ENCODE measurements at regions not wholly inside any gene's neighbourhood (a gene's known extent, or its start where the extent isn't known, plus 50 kb on each side); places are given as distances from the start of the nearest gene placed in this dataset.

- no peak for DNase-seq
- Histone ChIP-seq H3K4me1 (peaks cover 26% of the 10 kb centered on the region), H3K4me3 (no peak overlapping the region), H3K9me3 (replicated peaks) (no peaks in the 10 kb centered on the region), H3K27me3 (ENCODE audit: low read depth) (no peaks in the 10 kb centered on the region), H3K27ac (replicated peaks) (no peak overlapping the region), H3K36me3 (peaks cover 3% of the 10 kb centered on the region)
- no peak for TF ChIP-seq CTCF (IDR thresholded peaks at IDR 0.05; ENCODE audit: borderline replicate concordance)
- intact Hi-C loops (cut with micrococcal nuclease) = no loop called here
Measured at GRCh38 chr5:116378007-116378776, 196.4 kb downstream of the SEMA6A start.

- peaks cover 27% of the 10 kb centered on the region for H3K4me1 ChIP-seq
Measured at GRCh38 chr5:116377276-116378006, 197.2 kb downstream of the SEMA6A start.

GRCh38 chr5:116375926-116376325, 198.7 kb downstream of the SEMA6A start:
- no peak for TF ChIP-seq CTCF (IDR thresholded peaks at IDR 0.05; ENCODE audit: borderline replicate concordance)
- Histone ChIP-seq H3K4me3 (no peak overlapping the region), H3K27ac (replicated peaks) (peak overlapping the region; percentile 78), H3K9me3 (replicated peaks) (no peaks in the 10 kb centered on the region), H3K4me1 (peaks cover 33% of the 10 kb centered on the region), H3K36me3 (peaks cover 3% of the 10 kb centered on the region), H3K27me3 (ENCODE audit: low read depth) (no peaks in the 10 kb centered on the region)
- DNase-seq = no peak
- intact Hi-C loops (cut with micrococcal nuclease) = no loop called here

More at GRCh38 chr5:116377276-116378006, 197.2 kb downstream of the SEMA6A start:
- H3K27ac ChIP-seq (replicated peaks) = no peak overlapping the region
- intact Hi-C loops (cut with micrococcal nuclease) = no loop called here
- no peaks in the 10 kb centered on the region for H3K9me3 ChIP-seq (replicated peaks)
- no peaks in the 10 kb centered on the region for H3K27me3 ChIP-seq (ENCODE audit: low read depth)
- H3K36me3 ChIP-seq = peaks cover 3% of the 10 kb centered on the region
- no peak overlapping the region for H3K4me3 ChIP-seq
- DNase-seq = no peak
- no peak for TF ChIP-seq CTCF (IDR thresholded peaks at IDR 0.05; ENCODE audit: borderline replicate concordance)

DNA sequence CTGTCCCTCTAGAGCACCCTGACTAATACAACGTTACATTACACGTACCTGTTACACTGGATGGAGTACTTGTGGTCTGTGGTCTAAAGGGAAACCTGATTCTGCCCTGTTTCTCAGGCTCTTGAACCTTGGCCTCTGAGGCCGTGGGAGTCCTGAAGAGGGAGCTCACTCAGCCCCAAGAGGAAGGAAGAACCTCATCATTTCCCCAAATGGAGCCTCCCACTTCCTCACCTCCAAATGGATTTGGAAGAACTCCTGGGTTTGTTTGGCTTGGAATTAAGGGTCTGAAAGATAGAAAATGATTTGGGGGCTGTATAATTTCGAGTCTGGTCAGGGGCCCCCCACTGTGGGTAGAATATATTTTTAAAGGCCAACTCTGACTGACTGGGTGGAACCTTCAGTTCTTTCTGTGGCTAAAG, 200.2 kb downstream of the SEMA6A start:
- Histone ChIP-seq H3K9me3 (replicated peaks) (no peaks in the 10 kb centered on the region), H3K27me3 (ENCODE audit: low read depth) (no peaks in the 10 kb centered on the region), H3K4me1 (peaks cover 44% of the 10 kb centered on the region), H3K4me3 (no peak overlapping the region), H3K36me3 (peaks cover 3% of the 10 kb centered on the region), H3K27ac (replicated peaks) (peak overlapping the region; percentile 78)
- no peak for DNase-seq
- no peak for TF ChIP-seq CTCF (IDR thresholded peaks at IDR 0.05; ENCODE audit: borderline replicate concordance)
- intact Hi-C loops (cut with micrococcal nuclease) = no loop called here

GRCh38 chr5:116372931-116373597, 201.6 kb downstream of the SEMA6A start:
- H3K27me3 ChIP-seq (ENCODE audit: low read depth) = no peaks in the 10 kb centered on the region
- H3K4me1 ChIP-seq = peaks cover 44% of the 10 kb centered on the region
- H3K9me3 ChIP-seq (replicated peaks) = no peaks in the 10 kb centered on the region
- peaks cover 3% of the 10 kb centered on the region for H3K36me3 ChIP-seq
- no peak overlapping the region for H3K4me3 ChIP-seq
- intact Hi-C loops (cut with micrococcal nuclease) = no loop called here
- H3K27ac ChIP-seq (replicated peaks) = peak overlapping the region; percentile 78
- TF ChIP-seq CTCF (IDR thresholded peaks at IDR 0.05; ENCODE audit: borderline replicate concordance) = no peak
- DNase-seq = no peak

Data from left ventricle myocardium inferior (tissue), 1 donor.